IPS DF 19.7 (cell line): ENCODE measurements at regions not wholly inside any gene's neighbourhood (a gene's known extent, or its start where the extent isn't known, plus 50 kb on each side); places are given as distances from the start of the nearest gene placed in this dataset.
"Not testable (repeated sequence)": the region's sequence is repeated elsewhere in the genome, so short reads cannot be mapped to it uniquely, and the experiment has no call there.

ENCODE experiments used
- DNase-seq: peaks from one replicate; pipeline ENCODE4 v3.0.0-alpha.2; 2013; ENCODE audit warnings: low read depth, low spot score

- no peak for DNase-seq
Observed at GRCh38 chr14:51444353-51445000, 204.4 kb downstream of the TMX1 start.

DNA sequence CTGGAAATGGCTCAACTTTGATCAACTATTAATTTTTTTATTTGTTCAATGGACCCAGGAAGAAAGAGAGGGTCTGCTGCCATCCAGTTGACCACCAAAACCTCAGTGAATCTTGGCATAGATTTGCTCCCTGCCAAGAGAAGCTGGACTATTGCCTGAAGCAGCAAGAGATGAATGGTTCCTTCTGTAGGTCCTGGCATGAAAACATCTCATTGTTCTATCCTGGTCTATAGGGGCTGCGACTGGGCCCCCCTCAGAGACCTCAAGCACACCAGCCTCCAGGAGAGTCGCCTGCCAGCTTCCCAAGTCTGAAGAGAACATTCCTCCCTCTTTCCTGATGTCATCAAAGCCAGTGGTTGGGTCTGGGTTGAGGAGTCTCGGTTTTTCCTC, 204.9 kb downstream of the TMX1 start:
- DNase-seq: no peak

- DNase-seq: no peak
Observed at GRCh38 chr14:51446771-51447170, 204.9 kb upstream of the FRMD6 start.

- DNase-seq: no peak
Observed at GRCh38 chr14:51447411-51447810, 204.3 kb upstream of the FRMD6 start.

DNA sequence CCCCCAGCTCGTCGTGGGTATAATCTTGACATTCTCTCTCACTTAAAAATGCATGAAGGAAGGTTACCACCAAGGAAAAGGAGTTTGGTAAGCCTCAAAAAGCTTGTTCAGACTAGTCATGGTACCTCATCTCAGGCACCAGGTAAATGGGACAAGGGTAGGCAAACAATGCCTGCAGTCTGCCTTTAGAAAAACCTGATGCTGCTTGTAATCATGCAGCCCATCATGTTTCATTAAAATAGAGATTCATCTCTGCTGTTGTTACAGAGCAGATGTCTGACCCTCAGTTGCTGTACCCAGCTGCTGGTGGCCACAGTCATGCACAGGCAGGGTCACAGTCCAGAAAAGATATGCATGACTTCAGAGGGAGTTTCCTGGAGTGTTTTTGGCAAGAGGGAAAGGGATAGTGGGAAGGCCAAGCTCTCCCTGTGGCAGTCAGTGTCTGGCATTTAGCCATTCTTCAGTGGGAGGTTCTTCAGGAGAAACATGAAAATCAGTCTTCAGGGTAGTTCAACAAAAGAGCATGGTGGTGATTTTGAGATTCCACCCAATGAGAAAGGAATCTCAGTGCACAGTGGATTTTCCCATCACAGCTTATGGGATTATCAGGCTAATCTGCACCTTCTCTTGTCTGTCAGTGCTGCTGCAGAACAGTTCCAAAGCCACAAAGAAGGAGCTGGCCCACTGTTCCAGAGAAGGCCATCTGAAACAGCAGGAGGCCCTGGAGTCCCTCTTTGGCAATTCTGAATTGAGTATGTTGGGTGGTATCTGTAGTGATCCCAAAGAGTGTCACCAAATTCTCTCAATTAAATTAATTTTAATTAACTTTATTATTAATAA, 202.7 kb upstream of the FRMD6 start:
- no peak for DNase-seq

DNA sequence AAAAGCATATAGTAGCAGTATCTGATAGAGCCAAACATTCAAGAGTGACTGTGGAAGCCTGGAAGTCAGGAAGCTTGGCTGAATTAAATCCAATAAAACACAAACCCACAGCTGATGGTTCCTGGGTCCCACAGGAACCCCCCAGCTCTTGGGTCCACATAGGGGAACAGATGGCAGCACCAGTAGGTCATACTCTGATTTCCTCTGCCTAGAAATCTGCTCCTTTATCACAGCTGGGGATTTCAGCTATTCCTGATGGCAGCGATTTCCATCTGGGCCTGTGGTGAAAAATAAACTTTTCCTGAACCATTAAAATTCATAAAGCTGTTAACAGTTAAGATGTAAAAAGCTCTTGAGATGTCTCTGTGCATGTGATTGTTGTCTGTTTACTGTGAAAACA, 202.0 kb upstream of the FRMD6 start:
- no peak for DNase-seq

- no peak for DNase-seq
Observed at GRCh38 chr14:51451561-51451960, 200.1 kb upstream of the FRMD6 start.

DNA sequence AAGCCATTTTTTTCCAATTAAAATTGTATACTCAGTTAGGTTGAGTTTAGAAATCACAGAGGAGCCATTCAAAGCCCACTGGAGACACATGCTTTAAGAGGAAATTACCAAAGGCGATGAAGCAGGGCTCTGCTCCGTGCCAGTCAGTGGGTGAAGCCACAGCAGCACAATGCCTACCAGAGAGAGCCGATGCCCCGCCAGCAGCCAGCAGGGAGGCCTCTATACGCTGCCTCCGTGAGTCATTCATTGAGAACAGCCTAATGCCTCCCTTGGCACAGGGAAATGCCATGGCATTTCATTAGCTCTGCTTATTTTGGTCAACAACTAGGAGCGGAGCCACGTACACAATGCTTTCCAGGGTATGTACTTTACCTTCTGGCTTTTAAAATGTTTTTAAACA, 197.8 kb upstream of the FRMD6 start:
- no peak for DNase-seq

DNA sequence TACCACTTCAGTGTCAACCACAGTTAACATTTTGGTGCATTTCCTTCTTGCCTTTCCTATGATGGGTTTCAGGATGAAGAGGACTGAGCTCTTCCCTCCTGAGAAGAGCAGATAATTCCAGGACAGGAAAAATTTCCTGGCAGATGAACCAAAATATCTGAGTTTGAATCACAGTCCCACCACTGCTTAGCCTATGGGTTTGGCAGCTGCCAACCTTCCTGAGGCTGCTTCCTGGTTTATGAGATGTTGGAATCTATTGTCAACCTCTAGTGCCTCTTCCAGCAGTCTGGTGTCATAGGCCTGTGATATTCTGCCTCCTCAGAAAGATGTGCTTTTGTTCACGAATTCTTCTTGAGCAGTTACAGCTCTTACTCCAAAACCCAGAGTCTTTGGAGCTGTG, 197.4 kb upstream of the FRMD6 start:
- DNase-seq: no peak

DNA sequence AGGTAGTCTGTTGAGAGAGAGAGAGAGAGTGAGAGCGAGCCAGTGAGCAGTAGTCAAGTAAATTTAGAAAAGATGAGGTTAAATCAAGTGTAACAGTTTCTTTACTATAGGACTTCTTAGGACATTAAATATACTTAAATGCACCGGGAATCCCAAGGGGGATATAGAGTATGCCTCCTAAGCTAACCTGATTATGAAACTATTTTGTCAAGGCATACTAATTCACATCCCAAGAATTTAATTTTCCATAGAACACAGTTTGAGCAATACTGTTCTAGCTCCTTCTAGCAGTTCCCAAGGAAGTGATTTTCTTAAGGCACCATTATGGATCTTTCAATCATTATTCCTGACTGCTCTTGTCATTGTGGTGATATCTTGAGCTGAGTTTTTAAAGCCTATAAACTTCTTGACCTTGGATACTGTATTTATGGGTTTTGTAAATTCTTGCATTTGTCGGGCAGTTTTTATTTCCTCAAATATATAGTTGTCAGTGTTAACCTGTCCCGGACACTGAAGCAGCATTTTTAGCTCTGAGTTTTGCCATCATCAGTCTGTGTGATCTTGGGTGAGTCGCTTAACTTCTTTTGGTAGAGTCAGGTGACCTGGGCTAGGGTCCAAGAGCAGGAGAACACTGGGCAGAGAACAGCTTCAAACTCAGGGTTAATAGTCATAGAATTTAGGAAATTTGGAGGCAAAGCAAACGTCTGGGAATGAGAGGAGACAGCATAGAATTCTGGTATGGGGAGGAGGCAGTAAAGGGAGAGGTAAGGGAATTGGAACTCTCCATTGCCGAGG, 196.5 kb upstream of the FRMD6 start:
- no peak for DNase-seq

- no peak for DNase-seq
Observed at GRCh38 chr14:51457843-51458562, 193.7 kb upstream of the FRMD6 start.

DNA sequence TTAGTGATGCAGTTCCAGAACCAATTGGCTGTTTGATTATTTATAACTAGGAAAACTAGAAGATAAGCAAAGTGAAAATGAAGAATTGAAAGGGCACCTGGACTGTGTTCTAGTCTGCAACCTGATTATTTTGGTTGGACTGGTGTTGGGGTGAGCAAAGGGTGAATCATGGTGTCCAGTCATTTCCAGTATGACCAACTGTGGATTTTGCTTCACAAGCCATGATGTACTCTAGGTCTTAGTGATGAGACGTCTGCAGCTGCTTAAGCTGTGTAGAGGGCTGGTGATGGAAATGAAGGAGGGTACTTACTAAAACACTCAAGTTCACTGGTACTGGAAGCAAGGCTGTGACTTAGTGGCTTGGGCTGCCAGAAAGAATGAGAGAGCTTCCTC, 193.2 kb upstream of the FRMD6 start:
- DNase-seq: no peak

DNA sequence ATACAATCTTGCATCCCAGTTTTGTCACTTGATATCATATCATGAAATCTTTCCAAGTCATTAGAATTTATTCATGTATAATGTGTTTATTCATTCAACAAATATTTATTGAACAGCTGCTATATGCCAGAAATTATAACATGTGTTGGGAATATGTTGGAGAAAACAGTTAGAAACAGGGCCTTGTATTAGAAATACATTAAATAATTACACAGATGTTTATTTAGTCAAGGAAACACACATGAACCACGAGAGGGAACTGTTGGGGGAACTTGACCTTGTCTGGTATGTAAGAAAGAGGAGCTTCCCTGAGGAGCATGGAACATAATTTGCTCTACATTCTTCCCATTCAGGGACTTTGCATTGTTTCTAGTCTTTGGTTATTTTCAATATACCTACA, 191.7 kb upstream of the FRMD6 start:
- no peak for DNase-seq

DNA sequence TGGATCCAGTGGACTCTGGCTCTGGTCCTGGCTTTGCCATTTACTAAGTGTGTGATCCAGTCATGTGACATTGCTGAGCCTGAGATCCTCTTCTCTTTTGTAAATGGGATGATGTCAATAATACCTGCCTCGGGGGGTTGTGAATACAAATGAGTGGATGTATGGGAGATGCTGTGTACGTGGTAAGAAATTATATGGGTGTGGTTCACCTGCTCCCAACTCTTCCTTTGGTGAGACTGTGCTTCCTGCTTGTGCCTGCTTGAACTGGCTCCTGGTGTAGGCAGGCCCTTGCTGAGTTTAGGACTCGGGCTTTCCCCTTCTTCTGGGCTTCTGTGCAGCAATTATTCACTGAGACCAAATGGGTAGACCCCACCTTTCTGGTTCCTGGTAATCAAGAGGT, 189.5 kb upstream of the FRMD6 start:
- DNase-seq: no peak

GRCh38 chr14:51462706-51463105, 189.0 kb upstream of the FRMD6 start:
- no peak for DNase-seq

GRCh38 chr14:51463461-51463860, 188.2 kb upstream of the FRMD6 start:
- DNase-seq: no peak

GRCh38 chr14:51464411-51464810, 187.3 kb upstream of the FRMD6 start:
- no peak for DNase-seq

GRCh38 chr14:51465486-51465885, 186.2 kb upstream of the FRMD6 start:
- no peak for DNase-seq

DNA sequence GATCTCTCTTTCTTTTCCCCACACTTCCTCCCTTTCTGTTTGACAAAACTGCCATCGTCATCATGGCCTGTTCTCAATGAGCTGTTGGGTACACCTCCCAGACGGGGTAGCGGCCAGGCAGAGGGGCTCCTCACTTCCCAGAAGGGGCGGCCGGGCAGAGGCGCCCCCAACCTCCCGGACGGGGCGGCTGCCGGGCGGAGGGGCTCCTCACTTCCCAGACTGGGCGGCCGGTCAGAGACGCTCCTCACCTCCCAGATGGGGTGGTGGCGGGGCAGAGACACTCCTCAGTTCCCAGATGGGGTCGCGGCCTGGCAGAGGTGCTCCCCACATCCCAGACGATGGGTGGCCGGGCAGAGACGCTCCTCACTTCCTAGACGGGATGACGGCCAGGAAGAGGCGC, 184.3 kb upstream of the FRMD6 start:
- not testable (repeated sequence) for DNase-seq

DNA sequence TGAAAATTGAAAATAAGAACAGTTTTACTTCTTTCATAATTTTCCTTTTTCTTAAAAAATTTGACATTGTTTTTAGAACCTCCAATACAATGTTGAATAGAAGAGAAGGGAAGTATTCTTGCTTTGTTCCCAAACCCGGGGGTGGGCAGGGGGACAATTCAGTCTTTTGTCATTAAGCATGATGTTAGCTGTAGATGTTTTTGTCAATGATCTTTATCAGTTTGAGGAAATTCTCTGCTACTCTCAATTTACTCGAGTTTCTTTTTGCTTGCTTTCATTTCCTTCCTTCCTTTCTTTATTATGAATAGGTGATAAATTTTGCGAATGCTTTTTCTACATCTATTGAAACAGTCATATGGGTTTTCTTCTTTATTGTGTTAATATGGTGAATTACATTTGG, 183.2 kb upstream of the FRMD6 start:
- DNase-seq: no peak

DNA sequence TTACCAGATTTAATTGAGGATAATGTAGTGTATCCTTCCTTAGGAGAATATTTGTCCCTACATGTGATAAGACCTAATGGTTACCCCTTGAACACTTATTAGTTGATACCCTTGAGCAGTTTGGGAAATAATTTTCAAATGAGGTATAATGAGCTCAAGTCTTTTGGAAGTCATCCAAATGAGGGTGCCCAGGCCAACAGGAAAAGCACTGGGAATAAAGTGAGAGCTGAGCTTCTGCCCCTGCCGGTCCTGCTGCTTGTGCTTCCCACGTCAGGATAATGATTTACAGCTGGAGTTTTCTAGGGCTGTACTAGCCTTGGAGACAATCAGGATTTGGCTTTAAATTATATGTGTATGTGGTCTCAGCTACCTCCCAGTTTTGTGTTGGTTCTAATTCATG, 178.8 kb upstream of the FRMD6 start:
- DNase-seq: no peak

DNA sequence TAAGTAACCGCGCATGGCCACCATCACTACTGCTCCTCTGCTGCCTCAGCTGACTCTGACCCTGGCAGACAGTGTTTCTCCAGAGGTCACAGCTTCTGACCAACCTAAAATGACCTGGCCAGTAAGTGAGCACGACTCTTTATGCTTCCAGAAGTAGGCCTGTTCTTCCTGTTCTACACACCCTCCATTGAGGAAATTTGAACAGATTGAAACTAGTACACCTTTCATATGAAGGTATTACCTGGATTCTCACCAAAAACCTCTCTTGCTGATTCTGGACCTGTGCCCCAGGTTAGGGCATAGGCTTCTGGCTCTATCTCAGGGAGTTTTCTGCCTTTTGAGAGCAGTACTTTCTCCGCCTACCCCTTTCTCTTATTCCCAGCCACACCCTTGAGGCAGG, 178.4 kb upstream of the FRMD6 start:
- no peak for DNase-seq
